A549 (cell line): ENCODE measurements at regions not wholly inside any gene's neighbourhood (a gene's known extent, or its start where the extent isn't known, plus 50 kb on each side); places are given as distances from the start of the nearest gene placed in this dataset.
"Not testable (repeated sequence)": the region's sequence is repeated elsewhere in the genome, so short reads cannot be mapped to it uniquely, and the experiment has no call there.

Experiments
- ATAC-seq, 2 experiments: fragments of 200-7000 bp in 1 of 2; fragments of >200 bp in 1 of 2; cut with Nextera tagmentation in 1 of 2; cut with Tn5 transposase in 1 of 2; 3 replicates each; pipeline versions ENCODE4 v1.8.0 to v1.9.1; 2018 to 2020; ENCODE audit warnings: mild to moderate bottlenecking in 1 of 2, moderate library complexity in 1 of 2
- CTCF ChIA-PET: fragments of 300-600 bp; sonication (Branson Sonifier 250); formaldehyde crosslinking; extraction: SDS; loops from one replicate; lab custom pipeline; 2021; ENCODE audit warnings: antibody characterized with exemption, inconsistent platforms; lab: Yijun Ruan, JAX
- POLR2A ChIA-PET: fragments of 350-600 bp; formaldehyde crosslinking; extraction: SDS; loops from one replicate; lab custom pipeline; 2021; ENCODE audit warnings: antibody characterized with exemption, inconsistent platforms; lab: Yijun Ruan, JAX
- DNase-seq, 2 experiments: peaks; one replicate each; pipeline versions ENCODE4 v3.0.0 to v3.0.0-alpha.2; 2011 to 2016; ENCODE audit warnings: low read depth in 1 of 2, low spot score in 1 of 2
- FAIRE-seq: peaks from 2 replicates; lab custom pipeline; 2011; peaks lifted over from hg19 to GRCh38; lab: Jason Lieb, UNC
- H3K27ac ChIP-seq, 2 experiments: fragments of >200 bp; sonication (Bioruptor Twin); formaldehyde crosslinking; 3 replicates each; pipeline ENCODE4 v1.5.1; 2016 to 2017
- H3K4me1 ChIP-seq: fragments of >200 bp; sonication (Bioruptor Twin); formaldehyde crosslinking; 3 replicates; pipeline ENCODE4 v1.6.1; 2016
- H3K4me2 ChIP-seq: fragments of >200 bp; sonication (Bioruptor Twin); formaldehyde crosslinking; 3 replicates; pipeline ENCODE4 v1.6.1; 2016
- H3K4me3 ChIP-seq: fragments of >200 bp; sonication (Bioruptor Twin); formaldehyde crosslinking; 3 replicates; pipeline ENCODE4 v1.5.1; 2016
- H3K9me3 ChIP-seq: fragments of >200 bp; sonication (Bioruptor Twin); formaldehyde crosslinking; 3 replicates; pipeline ENCODE4 v1.6.1; 2016
- BCL3 ChIP-seq: fragments of >200 bp; sonication (Bioruptor Twin); formaldehyde crosslinking; IDR thresholded peaks from 3 replicates; pipeline ENCODE4 v1.6.1; 2016
- BHLHE40 ChIP-seq: IDR thresholded peaks from 2 replicates; pipeline ENCODE4 v1.6.1; 2012; ENCODE audit warnings: low read depth, low read length, inconsistent platforms
- CEBPB ChIP-seq, 2 experiments: fragments of >200 bp in 1 of 2; sonication (Bioruptor Twin) in 1 of 2; formaldehyde crosslinking in 1 of 2; IDR thresholded peaks; 2 replicates each; pipeline ENCODE4 v1.6.1; 2012 to 2016
- ELK1 ChIP-seq: fragments of 150-350 bp; IDR thresholded peaks from 2 replicates; pipeline ENCODE4 v1.6.1; 2014; ENCODE audit warnings: low read depth, mild to moderate bottlenecking, low read length
- HES2 ChIP-seq: fragments of >200 bp; sonication (Bioruptor Twin); formaldehyde crosslinking; IDR thresholded peaks from 2 replicates; pipeline ENCODE4 v1.6.1; 2016
- JUN ChIP-seq, 2 experiments: fragments of >200 bp; sonication (Bioruptor Twin); formaldehyde crosslinking; IDR thresholded peaks; 2 replicates in 1 of 2; 3 replicates in 1 of 2; pipeline ENCODE4 v1.6.1; 2016 to 2017
- MAFK ChIP-seq: fragments of 450-650 bp; IDR thresholded peaks from 2 replicates; pipeline ENCODE4 v1.6.1; 2014; ENCODE audit not compliant: partially characterized antibody
- MYC ChIP-seq: IDR thresholded peaks from 2 replicates; pipeline ENCODE4 v1.6.1; 2012; ENCODE audit warnings: mild to moderate bottlenecking, inconsistent platforms, low read length, improper control_type of control experiment, borderline replicate concordance
- NFE2L2 ChIP-seq: fragments of 150-350 bp; conservative IDR thresholded peaks from 2 replicates; pipeline ENCODE4 v1.6.1; 2014; ENCODE audit warnings: low read length
- POLR2AphosphoS2 ChIP-seq: conservative IDR thresholded peaks from 2 replicates; pipeline ENCODE4 v1.6.1; 2012; ENCODE audit warnings: low read length, improper control_type of control experiment, inconsistent platforms
- RAD21 ChIP-seq, 2 experiments: fragments of >200 bp in 1 of 2; sonication (Bioruptor Twin) in 1 of 2; formaldehyde crosslinking in 1 of 2; IDR thresholded peaks in 1 of 2; conservative IDR thresholded peaks in 1 of 2; 2 replicates in 1 of 2; 3 replicates in 1 of 2; pipeline ENCODE4 v1.6.1; 2012 to 2018; ENCODE audit warnings: inconsistent platforms in 1 of 2
- REST ChIP-seq: fragments of 200-600 bp; sonication (generic); IDR thresholded peaks from 2 replicates; pipeline ENCODE4 v1.6.1; 2016; ENCODE audit warnings: antibody characterized with exemption, mild to moderate bottlenecking, moderate library complexity
- RNF2 ChIP-seq: fragments of 200-600 bp; sonication (generic); IDR thresholded peaks from 2 replicates; pipeline ENCODE4 v1.6.1; 2016; ENCODE audit warnings: low read depth, mild to moderate bottlenecking, antibody characterized with exemption, moderate library complexity, borderline replicate concordance
- SREBF2 ChIP-seq: fragments of 450-650 bp; IDR thresholded peaks from 2 replicates; pipeline ENCODE4 v1.6.1; 2014; ENCODE audit warnings: mild to moderate bottlenecking, moderate library complexity
- WGBS: methylation state at CpG from one replicate; pipeline ENCODE4 v1.1.6; 2017; ENCODE audit errors: missing lambda C conversion rate; 5-methylcytosine and 5-hydroxymethylcytosine counted together

GRCh38 chr2:149858901-149859634 lies 271.5 kb upstream of the MMADHC start (continued):
- TF ChIP-seq ELK1 (no peak), MAFK (no peak)

GRCh38 chr2:149858216-149858615 lies 270.6 kb upstream of the MMADHC start:
- Histone ChIP-seq H3K27ac (peak overlapping the region in 1 of 2 experiments; percentile 60; a peak in 4 of 6 replicates), H3K4me2 (peak overlapping the region; percentile 73), H3K4me3 (no peak overlapping the region), H3K4me1 (peaks cover 29% of the 10 kb centered on the region), H3K9me3 (no peaks in the 10 kb centered on the region)
- CTCF ChIA-PET = no interaction called here
- ATAC-seq (peak in 1 of 2 experiments; percentile 69; a peak in 3 of 6 replicates), FAIRE-seq (no peak), DNase-seq (no peak)
- POLR2A ChIA-PET = no interaction called here
- TF ChIP-seq CEBPB (IDR thresholded peaks at IDR 0.05) (no peak), REST (no peak), BCL3 (no peak), SREBF2 (no peak), POLR2AphosphoS2 (no peak), RAD21 (conservative IDR thresholded peaks at IDR 0.05 in 1 of 2, IDR thresholded peaks at IDR 0.05 in 1 of 2) (no peak), BHLHE40 (no peak), RNF2 (no peak), NFE2L2 (no peak), JUN (IDR thresholded peaks at IDR 0.05) (no peak), MYC (no peak)

GRCh38 chr2:149857344-149857743 lies 269.8 kb upstream of the MMADHC start:
- peak in 1 of 2 experiments; percentile 24; a peak in 1 of 6 replicates for ATAC-seq
- POLR2A ChIA-PET = no interaction called here
- TF ChIP-seq HES2 (no peak), MAFK (peak; percentile 57), NFE2L2 (peak; percentile 60)

GRCh38 chr2:149855859-149856258 lies 268.3 kb upstream of the MMADHC start:
- WGBS = 95% methylated on average over 2 of the region's 5 CpGs
- H3K4me2 ChIP-seq, H3K9me3 ChIP-seq, FAIRE-seq, H3K27ac ChIP-seq, POLR2A ChIA-PET, ATAC-seq, DNase-seq, H3K4me3 ChIP-seq, CTCF ChIA-PET: not testable (repeated sequence)
- H3K4me1 ChIP-seq = peaks cover 29% of the 10 kb centered on the region

More at GRCh38 chr2:149857344-149857743, 269.8 kb upstream of the MMADHC start:
- DNase-seq (peak in 1 of 2 experiments; percentile 22), FAIRE-seq (no peak)
- Histone ChIP-seq H3K27ac (peak overlapping the region in 1 of 2 experiments; percentile 60; a peak in 1 of 6 replicates), H3K4me2 (no peak overlapping the region), H3K4me1 (peaks cover 29% of the 10 kb centered on the region), H3K4me3 (no peak overlapping the region), H3K9me3 (no peaks in the 10 kb centered on the region)
- 92% methylated on average over 1 of the region's 1 CpG for WGBS
- CTCF ChIA-PET = no interaction called here
